AG20443 (cell line): ENCODE measurements at regions not wholly inside any gene's neighbourhood (a gene's known extent, or its start where the extent isn't known, plus 50 kb on each side); places are given as distances from the start of the nearest gene placed in this dataset.
A peak's percentile ranks its signal among the peaks of the same experiment; 100 is the strongest.
"Not testable (repeated sequence)": the region's sequence is repeated elsewhere in the genome, so short reads cannot be mapped to it uniquely, and the experiment has no call there.

ENCODE experiments used
- DNase-seq: peaks from one replicate; pipeline ENCODE4 v3.0.0; 2012; ENCODE audit warnings: low spot score, mixed read lengths

- DNase-seq, result no peak
Observed at GRCh38 chr4:165548702-165549101, 169.9 kb downstream of the CPE start.

DNA sequence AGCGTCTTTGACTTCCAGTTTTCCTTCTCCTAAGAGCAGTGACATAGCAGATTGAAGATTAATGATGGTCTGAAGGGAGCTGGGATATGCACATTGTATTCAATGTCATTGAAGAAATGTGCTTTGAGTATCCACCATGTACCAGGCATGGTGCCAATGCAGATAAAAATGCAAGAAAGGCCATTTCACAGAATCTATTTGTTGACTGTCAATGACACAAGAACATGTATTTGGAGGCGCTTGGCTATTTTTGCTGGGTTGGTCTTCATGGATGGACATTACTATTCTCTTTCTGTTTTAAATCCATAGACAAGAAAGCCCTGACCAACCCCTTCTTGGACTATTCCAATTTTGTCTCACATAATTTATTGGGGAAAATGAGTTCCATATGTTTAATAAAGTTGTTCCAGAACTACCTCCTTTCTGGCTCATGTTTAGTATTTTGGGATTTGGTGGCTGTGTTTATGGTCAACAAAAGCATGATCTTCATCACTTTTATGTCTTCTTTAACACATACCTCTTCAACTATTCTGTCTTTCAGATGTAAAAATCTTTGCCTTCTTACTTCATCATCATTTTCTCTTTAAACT lies 174.5 kb downstream of the CPE start:
- DNase-seq, result no peak

GRCh38 chr4:165555302-165555701 lies 176.5 kb downstream of the CPE start:
- no peak for DNase-seq

DNA sequence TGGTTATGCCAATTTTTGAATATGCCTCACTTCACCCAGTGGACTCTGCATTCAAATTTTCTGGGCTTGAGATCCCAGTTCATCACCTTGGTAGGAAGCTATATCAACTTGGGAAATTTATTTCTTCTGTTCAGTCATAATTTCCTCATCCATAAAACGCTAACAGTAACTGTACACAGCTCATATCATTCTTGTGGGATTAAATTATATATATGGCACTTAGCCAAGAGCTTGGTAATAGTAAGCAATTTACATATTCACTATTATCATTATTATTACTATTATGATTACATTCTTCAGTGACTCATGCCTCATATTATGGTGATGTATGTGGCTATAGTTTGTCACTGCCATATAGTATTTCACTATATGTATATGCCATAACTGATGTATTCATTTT lies 177.6 kb downstream of the CPE start:
- no peak for DNase-seq

DNA sequence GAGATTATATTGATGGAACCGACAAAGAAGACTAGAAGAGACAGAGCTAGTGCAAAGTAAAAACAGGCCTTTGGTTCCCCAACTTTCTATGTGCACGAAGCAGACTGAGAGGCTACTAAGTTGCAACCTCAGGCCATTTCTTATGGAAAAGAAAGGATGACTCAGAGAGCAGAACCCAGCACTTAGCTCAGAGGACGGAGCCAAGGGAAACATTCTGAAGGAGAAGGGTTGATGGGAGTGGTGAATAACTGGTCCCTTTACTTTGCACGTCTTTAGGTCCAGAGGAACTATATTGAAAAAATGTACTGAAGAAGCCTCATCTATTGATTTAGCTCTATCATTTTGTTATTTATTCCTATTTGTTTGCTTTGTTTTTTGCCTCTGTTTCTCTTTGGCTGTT lies 182.1 kb downstream of the CPE start:
- DNase-seq, result no peak

DNA sequence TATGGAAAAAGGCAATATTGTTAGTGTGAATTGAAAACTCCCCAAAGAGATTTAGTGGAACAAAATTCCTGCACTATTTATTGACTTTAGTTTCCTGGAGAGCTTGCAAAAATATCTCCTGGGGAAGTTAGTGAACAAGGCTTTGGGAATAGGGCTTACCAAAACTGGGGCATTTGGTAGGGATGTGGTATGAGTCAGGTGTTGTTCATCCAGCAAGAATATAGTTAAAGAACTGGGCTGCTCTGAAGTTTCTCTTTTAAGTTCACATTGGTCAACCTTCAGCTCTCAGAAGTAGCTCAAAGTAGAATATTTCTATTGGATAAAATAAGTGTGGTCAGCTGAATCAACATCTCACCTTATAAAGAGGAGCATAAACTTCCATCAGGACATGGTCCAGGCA lies 185.0 kb downstream of the CPE start:
- DNase-seq, result no peak

DNA sequence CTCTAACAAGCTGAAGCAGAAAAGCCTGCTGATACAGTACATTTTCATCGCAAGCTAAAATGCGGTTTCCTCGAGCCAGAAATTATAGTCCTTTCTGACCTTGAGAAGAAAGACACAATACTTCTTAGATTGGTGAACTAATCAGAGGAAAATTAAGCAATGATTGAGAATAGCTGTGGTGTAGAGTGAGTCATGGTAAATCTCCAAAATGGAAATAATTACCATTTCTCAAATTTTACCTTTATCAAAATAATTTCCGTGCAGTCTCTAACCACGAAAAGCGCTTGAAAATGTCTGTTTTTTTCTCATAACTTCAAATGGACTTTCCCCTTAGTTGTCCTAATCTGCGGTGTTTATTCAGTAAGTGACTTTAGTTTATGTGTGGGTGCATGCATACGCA lies 190.2 kb downstream of the CPE start:
- no peak for DNase-seq

GRCh38 chr4:165571476-165571875 lies 192.7 kb downstream of the CPE start:
- DNase-seq, result not testable (repeated sequence)

DNA sequence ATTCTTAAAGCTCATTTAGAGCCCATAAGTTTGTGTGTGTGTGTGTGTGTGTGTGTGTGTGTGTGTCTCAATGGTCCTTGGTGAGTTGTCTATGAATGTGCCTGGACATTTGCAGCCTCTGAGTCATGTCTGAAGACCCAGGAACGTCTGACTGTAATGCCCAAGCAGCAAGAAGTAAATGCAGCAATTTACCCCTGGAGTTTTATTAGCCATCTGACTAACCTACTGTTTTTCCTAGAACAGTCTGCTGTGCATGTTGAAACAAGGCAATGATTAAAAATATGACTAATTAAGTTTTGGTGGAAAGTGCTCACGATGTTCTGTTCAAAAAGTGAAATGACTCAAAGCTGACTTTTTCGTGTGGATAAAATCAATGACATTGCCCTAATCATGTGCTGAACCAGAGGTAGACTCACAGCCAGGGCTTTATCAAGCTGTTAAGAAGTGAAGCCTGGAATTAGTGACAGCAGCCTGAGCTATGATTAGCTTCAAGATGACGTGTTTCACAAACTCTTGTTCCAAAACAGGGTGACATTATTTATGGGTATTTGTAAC lies 201.6 kb downstream of the CPE start:
- peak; percentile 43 for DNase-seq

GRCh38 chr4:165583341-165583740 lies 204.5 kb downstream of the CPE start:
- no peak for DNase-seq

DNA sequence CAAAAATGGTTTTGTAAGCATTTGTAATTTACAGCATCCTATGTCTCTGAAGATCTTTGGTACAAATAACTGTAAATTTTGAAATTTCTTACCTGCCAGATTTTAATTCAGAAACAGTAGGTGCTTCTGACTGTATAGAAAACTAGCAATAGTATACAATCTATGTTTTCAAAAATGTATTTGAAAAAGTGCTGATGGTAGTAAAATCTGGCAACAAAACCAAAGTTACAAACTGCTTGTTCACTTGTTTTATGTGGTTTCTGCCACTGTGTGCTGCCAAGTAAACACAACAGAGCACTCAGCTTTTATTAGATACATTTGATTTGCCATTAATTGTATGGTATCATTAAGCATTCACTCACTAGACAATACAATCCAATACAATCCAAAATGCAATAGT lies 206.1 kb downstream of the CPE start:
- DNase-seq, result no peak

DNA sequence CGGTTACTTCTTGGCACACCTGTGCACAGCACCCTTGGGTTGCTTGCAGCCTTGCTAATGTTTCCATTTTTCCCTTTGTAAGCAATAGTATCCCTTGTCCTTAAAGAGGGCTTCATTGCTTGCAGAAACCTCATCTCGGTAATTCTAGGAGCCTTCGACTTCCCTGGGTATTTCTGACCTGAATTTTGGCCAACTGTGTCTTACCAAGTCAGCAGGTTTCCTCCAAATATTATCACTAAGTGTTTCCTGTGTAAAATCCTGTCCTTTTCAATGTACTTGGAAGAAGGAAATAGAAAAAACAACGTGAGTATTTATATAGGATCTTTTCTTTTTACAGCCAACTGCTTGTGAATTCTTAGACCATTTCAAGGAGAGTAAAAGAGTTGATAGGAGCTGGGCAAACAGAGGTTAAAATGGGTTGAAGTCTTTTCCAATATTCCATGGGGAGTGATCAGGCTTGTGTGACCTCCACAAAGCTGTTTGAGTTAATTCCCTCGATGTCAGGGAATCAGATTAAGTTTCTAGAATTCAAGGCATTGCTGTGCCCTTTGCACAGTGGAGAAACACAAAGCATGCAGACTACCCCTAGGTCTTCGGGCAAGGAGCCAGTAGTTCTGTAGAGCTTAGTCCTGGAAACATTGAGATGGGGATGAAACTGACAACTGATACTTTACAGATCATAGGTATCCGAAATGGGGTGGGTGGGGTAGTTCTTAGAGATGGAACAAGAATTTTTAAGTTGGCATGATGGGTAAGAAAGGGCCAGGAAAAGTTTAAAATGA lies 209.9 kb downstream of the CPE start:
- DNase-seq, result no peak

GRCh38 chr4:165592386-165592785 lies 213.6 kb downstream of the CPE start:
- DNase-seq, result peak; percentile 12

GRCh38 chr4:165597581-165598480 lies 219.0 kb downstream of the CPE start:
- DNase-seq, result no peak

DNA sequence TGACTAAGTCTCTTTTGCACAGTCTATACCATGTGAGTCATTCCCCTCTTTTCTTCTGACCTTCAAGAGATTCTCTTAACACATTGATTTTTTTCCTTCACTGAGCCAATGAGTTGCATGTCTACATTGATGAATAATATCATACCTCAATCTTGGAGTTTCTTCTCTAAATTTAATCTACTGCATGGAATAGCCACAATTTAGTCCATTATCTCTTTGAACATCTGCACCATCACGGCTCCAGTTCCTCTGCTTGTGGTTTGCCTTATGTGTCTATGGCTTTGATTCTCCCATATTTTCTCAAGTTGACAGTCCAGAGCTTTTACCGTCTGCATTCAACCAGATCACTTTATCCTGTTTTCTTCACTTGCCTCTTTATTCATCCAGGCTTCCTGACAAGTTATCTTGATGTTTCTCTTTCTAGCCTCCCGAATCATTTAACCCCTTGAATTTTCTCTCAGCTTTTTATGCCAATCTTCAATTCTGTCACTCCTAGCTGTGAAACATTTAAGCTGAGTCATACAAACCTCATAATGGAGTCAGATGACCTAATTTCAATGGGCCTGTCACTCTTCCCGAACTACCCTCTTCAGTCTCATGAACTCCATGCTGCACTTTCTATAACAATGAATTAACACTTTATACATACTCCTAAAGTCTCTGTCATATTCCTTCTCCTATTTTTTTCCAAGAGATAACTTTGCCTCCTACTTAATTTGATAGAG lies 222.3 kb downstream of the CPE start:
- no peak for DNase-seq

GRCh38 chr4:165602621-165603020 lies 223.8 kb downstream of the CPE start:
- DNase-seq, result no peak

- no peak for DNase-seq
Observed at GRCh38 chr4:165604181-165604580, 225.4 kb downstream of the CPE start.

GRCh38 chr4:165605811-165606210 lies 227.0 kb downstream of the CPE start:
- DNase-seq, result no peak

GRCh38 chr4:165606465-165607205 lies 227.8 kb downstream of the CPE start:
- DNase-seq, result no peak

DNA sequence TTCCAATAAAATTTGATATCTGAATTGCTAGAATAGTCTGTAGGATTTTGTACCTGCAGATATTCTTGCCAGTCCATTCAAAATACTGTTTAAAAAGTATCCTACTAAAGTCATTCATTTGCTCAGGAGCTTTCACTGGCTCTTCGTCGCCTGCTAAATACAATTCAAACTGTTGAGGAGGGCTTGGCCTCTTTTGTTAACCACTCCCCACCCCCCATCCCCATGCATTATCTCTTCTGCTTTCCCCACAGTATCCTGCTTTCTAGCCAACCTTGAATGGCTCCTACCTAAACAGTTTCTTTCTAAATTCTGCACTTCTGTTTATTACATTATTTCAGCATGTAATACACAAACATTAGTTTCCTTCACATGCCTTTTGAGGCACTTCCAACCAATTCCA lies 230.8 kb downstream of the CPE start:
- no peak for DNase-seq
